GM12874 (cell line): ENCODE measurements at regions not wholly inside any gene's neighbourhood (a gene's known extent, or its start where the extent isn't known, plus 50 kb on each side); places are given as distances from the start of the nearest gene placed in this dataset.

Experiments
- CTCF ChIP-seq: IDR thresholded peaks from 2 replicates; pipeline ENCODE4 v1.5.1; 2011; ENCODE audit warnings: low read depth, mild to moderate bottlenecking, control low read depth, low read length, moderate library complexity; ENCODE audit not compliant: insufficient read depth

DNA sequence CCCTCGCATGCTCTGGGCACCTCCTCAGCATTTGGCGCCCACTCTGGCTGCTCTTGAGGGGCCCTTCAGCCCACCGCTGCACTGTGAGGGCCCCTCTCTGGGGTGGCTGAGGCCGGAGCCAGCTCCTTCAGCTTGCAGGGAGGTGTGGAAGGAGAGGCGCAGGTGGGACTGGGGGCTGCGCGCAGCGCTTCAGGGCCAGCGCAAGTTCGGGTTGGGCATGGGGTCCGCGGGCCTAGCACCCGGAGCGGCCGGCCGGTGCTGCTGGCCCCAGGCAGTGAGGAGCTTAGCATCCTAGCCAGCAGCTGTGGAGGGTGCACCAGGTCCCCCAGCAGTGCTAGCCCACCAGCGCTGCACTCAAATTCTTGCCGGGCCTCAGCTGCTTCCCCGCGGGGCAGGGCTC, 305.6 kb upstream of the ANKRD30A start:
- no peak for TF ChIP-seq CTCF

DNA sequence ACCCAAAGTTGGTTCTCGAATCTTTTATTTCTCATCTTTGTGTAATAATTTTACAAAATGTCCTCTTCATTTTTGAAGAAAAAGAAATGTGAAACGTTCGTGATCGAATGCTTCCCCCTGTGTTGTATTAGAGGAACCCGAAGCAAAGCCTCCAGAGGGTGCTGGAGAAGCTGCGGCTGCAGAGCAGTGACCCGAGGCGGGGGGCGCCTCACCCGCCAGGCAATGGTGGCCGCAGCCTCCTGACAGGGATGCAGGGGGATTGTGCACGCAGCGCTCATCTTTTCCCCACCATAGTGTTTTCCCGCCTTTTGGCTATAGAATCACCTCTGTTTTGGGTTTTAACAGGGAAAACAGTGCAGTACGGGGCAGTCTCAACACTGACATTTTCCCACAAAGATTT, 307.5 kb upstream of the ANKRD30A start:
- TF ChIP-seq CTCF: no peak

GRCh38 chr10:36808625-36809362, 316.6 kb upstream of the ANKRD30A start:
- no peak for TF ChIP-seq CTCF

DNA sequence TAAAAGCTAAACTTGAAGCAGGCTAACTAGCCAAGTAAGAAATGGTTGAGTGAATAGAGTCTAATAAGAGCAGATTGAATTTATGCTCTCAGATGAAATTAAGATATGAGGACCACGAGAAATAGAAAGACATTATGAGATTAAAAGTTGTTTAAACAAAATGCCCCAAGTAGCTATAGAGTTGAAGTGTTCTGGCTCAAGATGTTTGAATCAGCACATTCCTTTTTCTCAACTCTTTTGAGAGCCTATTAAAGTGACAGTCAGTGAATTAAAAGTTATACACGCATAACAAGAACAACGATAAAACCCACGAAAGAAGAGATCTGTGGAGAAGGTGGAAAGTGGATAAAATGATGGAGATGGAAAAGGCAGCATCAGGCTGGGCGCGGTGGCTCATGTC, 322.2 kb upstream of the ANKRD30A start:
- TF ChIP-seq CTCF: no peak

DNA sequence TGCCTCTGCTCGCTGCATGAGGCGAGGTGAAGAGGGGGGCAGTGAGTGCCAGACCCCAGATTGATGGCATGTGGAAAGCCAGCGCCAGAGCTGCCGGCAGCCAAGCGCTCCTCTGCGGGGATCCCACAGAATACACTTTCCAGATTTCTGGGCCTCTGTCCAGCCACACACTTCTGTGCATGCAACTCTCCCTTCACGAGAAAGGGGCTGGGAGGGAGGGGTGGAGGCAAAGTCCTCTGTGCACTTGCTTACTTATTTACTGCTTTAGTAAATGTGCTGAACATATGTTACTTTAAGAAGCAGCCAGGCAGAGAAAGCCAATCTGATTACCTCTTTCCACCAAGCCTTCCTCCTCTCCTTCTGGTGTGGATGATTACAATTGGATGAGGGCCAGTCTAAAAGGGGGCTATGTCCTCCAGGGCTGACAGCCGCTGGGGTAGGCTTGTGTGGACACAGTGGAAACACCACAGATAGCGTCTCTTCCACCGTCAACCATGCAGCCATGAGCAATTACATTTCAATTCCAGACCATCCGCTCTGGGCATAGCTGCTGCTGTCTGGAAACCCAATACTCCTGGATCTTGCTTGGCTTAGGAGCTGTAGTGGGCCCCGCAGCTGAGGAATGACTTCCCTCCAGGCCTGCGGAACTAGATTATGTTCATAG, 322.8 kb upstream of the ANKRD30A start:
- no peak for TF ChIP-seq CTCF

DNA sequence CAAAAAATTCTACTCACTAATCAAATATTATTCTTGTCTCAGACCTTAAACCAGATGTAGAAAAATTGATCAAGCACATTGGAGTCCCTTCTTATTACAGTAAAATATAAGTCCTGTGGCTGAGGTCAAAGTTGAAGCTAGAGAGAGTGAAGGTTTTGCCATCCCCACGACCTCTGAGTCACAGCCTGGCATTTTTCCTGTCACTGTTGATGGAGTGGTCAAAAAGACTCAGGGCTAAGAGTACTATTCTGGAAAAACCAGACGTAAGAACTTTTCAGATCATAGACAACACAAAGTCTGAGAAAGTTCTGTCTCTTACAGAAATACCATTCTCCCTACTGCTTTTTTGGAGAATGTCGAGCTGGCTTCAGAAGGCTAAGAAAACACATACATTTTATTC, 323.7 kb upstream of the ANKRD30A start:
- TF ChIP-seq CTCF: no peak

DNA sequence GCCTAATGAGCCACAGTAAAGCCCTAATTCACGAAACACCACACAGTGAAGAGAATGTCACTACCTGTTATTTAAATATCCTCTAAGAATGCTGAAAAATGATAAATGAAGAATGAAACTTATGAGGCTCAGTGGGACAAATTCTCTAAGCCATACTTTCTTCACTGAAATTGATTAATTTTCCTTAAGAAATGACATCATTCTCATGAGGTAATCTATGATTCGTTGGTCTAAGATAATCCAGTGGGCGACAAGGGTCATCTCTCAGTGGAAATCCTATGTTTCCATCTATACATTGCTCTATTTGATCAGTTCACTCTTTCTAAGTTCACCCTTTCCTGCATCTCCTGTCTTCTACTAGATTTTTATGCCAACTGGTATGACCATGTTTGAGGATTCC, 330.4 kb upstream of the ANKRD30A start:
- no peak for TF ChIP-seq CTCF
